ENCODE measurements at regions not wholly inside any gene's neighbourhood (a gene's known extent, or its start where the extent isn't known, plus 50 kb on each side); places are given as distances from the start of the nearest gene placed in this dataset.
"Not testable (repeated sequence)": the region's sequence is repeated elsewhere in the genome, so short reads cannot be mapped to it uniquely, and the experiment has no call there.

GRCh38 chr1:99533909-99534637 is 111.8 kb upstream of the PALMD start:
- DNase-seq (ENCODE audit: extremely low read depth in 1 of 2, low read depth in 1 of 2): no peak

- no peak for DNase-seq (ENCODE audit: extremely low read depth in 1 of 2, low read depth in 1 of 2)
These were observed 111.3 kb upstream of the PALMD start for GRCh38 chr1:99534638-99534930.

GRCh38 chr1:99535470-99536164 is 110.3 kb upstream of the PALMD start:
- DNase-seq (ENCODE audit: extremely low read depth in 1 of 2, low read depth in 1 of 2): no peak

- no peak for DNase-seq (ENCODE audit: extremely low read depth in 1 of 2, low read depth in 1 of 2)
These were observed 107.9 kb upstream of the PALMD start for GRCh38 chr1:99537886-99538617.

DNA sequence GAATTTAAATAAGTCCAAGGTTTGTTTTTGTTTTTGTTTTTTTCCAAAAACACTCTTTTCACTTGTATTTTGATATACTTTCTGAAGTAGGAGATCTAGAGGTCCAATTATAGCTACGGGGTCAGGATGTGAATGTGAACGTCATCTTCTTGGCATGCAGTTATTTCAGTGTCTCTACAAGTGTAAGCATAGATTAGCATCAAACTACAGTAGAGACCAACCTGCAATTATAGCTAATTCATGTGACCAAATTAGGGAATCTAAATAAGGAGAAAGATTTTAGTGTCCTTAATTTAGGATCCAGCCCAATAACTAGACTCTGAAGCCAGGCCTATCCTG is 107.3 kb upstream of the PALMD start:
- DNase-seq (ENCODE audit: extremely low read depth in 1 of 2, low read depth in 1 of 2): no peak

DNA sequence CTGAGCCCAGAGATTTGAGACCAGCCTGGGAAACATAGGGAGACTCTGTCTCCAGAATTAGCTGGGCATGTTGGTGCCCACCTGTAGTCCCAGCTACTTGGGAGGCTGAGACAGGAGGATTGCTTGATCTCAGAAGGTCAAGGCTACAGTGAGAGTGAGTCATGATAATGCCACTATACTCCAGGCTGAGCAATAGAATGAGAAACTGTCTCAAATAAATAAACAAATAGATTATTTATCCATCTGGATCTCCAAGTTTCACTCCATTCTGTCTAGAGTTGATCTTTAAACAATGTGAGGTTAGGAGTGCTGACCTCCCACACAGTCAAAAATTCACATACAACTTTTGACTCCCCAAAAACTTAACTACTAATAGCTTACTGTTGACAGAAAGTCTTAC is 106.8 kb upstream of the PALMD start:
- DNase-seq (ENCODE audit: extremely low read depth in 1 of 2, low read depth in 1 of 2): no peak

GRCh38 chr1:99540744-99541143 is 105.2 kb upstream of the PALMD start:
- DNase-seq (ENCODE audit: extremely low read depth in 1 of 2, low read depth in 1 of 2): no peak

GRCh38 chr1:99544328-99544727 is 101.6 kb upstream of the PALMD start:
- DNase-seq (ENCODE audit: extremely low read depth in 1 of 2, low read depth in 1 of 2): no peak

DNA sequence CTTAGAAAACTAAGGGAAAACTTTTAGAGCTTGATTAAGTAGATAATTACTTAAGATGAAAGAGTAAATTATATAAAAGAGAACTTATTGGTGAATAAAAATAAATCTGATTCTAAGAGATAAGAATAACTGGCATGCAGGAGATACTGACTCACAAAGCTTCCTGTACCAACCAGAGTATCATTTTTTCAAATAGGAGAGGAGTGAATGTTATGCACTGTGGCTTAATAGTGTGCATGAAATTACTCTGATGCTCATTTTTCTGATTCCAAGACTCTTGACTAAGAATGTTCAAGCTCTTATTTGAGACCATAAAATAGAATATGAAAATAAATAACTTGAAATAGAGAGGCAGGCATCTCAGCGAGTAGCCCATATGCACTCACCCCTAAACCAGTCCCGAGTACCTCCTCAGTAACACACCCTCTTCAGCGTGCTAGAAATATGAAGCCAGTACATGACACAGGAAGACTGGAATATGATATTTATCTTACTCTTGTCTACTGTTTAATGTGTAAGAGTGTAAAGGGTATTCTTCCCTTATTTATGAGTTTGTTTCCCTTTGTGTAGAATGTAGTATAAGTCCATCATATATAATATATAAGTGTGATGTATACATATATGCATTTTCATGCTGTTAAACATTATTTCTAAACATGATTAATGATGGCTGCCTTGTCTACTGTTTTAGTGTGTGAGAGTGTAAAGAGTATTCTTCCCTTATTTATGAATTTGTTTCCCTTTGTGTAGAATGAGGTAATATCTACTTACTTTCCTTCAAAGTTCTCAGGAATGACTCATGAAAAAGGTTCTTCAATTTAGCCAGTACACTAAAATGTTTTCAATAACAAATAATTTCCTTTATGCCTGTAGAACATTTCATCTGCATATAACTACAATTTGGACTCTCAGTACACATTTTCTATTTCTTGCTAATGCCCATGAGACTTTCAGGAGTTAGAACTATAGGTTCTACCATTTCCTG is 99.2 kb upstream of the PALMD start:
- no peak for DNase-seq (ENCODE audit: extremely low read depth in 1 of 2, low read depth in 1 of 2)

- DNase-seq (ENCODE audit: extremely low read depth in 1 of 2, low read depth in 1 of 2): no peak
These were observed 96.8 kb upstream of the PALMD start for GRCh38 chr1:99548943-99549605.

- DNase-seq (ENCODE audit: extremely low read depth in 1 of 2, low read depth in 1 of 2): no peak
These were observed 95.7 kb upstream of the PALMD start for GRCh38 chr1:99550198-99550597.

DNA sequence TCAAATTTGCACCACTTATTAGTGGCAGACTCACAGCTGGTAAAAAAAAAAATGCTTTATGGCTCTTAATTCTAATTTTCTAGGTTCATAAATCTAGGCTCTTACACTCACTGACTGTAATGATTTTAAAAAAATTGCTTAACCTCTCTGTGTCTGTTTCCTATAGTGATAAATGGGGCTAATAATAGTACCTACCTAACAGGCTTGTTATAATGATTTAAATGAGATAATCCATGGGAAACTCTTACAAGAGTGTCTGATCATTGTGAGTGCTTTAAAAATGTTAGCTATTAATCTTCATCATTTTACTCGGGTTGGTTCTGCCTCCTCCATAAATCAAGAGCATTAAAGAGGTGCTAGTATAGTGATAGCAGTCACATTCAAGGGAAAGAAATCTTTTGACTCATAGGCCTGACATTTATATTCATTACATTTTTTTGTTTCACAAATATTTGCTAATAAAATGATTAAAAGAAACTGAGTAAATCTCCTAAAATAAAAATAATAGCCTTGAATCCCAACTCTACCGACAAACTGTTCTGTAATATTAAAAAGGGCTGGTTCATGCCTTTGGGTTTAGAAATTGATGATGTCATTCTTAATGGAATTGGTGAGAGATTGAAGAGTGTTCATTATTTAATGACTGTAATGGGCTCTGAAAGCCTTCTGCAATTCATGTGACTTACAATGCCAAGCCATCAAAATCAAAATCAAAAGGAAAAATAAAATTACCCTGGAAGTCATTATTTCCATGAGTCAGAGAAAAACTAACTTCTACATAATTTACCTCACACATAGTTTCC is 93.9 kb upstream of the PALMD start:
- DNase-seq (ENCODE audit: extremely low read depth in 1 of 2, low read depth in 1 of 2): no peak

DNA sequence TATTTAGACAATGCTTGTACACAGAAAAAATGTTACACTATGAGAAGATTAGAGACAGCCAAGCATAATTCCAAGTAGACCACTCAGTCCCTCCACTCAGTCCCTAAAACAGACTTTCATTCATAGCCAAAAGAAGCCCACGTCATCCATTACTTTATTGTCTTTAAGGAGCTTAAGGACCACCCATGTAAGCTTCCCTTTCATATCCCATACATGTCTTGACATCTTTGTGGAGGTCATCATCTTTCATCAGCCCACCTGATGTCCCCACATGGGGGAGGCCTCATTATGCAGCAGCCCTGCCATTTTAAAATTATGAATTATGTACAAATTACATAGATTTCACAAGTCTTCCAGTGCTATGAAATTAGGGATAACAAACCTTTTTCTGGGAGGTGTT is 92.6 kb upstream of the PALMD start:
- no peak for DNase-seq (ENCODE audit: extremely low read depth in 1 of 2, low read depth in 1 of 2)

DNA sequence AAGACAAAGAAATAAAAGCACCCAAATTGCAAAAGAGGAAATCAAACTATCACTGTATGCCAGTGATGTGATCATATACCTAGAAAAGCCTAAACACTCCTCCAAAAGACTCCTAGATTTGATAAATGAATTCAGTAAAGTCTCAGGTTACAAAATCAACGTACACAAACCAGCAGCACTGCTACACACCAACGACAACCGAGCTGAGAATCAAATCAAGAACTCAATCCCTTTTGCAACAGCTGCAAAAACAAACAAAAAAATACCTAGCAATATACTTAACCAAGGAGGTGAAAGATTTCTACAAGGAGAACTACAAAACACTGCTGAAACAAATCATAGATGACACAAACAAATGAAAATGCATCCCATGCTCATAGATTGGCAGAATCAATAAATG is 92.1 kb upstream of the PALMD start:
- not testable (repeated sequence) for DNase-seq (ENCODE audit: extremely low read depth in 1 of 2, low read depth in 1 of 2)

DNA sequence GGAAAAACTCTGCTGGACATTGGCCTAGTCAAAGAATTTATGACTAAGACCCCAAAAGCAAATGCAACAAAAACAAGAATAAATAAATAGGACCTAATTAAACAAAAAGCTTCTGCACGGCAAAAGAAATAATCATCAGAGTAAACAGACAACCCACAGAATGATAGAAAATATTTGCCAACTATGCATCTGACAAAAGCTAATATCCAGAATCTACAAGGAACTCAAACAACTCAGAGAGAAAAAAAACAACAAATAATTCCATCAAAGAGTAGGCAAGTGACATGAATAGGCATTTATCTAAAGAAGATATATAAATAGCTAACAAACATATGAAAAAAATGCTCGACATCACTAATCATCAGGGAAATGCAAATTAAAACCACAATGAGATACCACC is 91.2 kb upstream of the PALMD start:
- no peak for DNase-seq (ENCODE audit: extremely low read depth in 1 of 2, low read depth in 1 of 2)

DNA sequence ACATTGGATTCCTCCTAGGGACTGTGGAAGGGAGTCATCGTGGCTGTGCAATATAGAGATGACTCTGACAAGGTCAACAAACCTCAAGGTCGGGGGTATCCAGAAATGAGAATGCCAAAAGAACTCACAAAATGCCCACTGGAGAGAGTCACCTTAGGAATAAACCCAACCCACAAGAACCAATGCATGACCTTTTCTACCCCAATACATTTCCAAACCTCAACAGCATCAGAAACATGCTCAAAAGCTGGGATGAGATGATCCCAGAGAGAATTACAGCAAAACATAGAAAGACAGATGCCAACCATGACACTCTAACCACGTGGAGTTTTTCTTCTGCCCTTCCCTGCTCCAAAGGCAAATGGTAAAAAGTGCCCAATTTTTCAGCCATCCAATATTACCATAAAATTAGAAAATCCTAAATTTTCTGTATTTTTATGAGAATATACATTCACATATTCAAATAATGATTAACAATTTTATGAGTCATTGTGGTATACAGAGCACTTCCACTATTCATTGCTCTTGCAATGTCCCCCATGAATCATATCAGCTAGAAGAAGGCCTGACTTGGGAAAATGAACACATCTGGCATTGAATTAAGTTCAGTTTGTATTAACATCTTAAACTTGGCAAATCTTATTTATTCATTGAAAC is 88.2 kb upstream of the PALMD start:
- no peak for DNase-seq (ENCODE audit: extremely low read depth in 1 of 2, low read depth in 1 of 2)

DNA sequence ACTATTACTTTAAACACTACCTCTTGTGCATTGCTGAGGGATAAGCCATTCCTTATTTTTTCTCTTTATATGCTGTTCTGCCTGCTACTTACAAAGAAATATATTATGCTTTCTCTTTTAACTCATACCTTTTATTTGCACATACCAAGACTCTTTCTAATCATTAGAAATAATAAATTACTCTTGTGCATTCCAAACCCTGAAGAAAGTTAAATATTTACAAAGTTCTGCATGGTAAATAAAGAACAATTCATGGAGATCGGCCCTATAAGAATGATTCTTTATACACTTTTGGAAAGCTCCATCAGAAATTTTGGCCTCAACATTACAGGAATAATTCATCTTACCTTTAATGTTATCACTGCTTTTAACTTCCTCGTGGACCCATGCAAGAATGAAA is 86.7 kb upstream of the PALMD start:
- DNase-seq (ENCODE audit: extremely low read depth in 1 of 2, low read depth in 1 of 2): no peak

DNA sequence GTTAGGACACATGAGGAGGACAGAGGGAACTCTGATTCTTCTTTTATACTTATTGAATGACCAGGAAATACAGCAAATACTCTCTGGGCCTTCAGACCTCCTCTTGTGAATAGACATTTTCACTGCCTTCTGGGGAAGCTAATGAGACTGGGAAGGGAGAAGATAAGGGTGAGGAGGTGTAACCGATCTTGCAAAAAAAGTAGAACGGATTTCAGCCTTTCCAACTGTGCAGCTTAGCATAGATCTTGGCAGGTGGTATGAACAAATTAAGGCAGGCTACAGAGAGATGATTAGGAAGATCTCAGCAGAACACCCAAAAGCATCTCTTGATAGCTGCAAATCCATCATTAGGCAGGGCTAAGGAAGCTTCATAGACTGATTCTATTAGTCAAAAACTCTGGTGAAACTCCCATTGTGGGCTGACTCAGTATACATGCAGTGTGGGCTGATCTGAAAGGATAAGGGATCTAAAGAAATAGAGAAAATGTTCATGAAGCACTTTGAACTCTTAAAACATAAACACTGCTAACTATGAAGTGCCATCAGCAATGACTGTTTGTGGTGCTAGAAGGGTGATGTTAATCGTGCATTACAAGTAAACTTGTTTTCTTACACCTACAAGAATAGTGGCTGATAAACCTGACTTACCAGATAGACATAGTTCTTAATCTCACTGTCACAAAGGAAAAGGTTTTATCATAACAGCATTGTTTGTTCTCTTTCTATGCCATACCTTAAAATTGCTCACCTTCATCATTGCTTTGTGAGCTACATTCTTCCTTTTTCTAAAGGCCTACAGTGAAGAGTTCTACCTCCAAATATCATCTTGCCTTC is 85.5 kb upstream of the PALMD start:
- DNase-seq (ENCODE audit: extremely low read depth in 1 of 2, low read depth in 1 of 2): no peak
